Fibroblast of lung (primary cell): ENCODE measurements at regions not wholly inside any gene's neighbourhood (a gene's known extent, or its start where the extent isn't known, plus 50 kb on each side); places are given as distances from the start of the nearest gene placed in this dataset.

Experiments
- DNase-seq, 2 donors: peaks; one replicate each; pipeline versions ENCODE4 v3.0.0 to v3.0.0-alpha.2; 2010; ENCODE audit warnings: low read depth in 2 of 2
- H2AFZ ChIP-seq: 2 replicates; pipeline ENCODE4 v1.5.1; 2012; ENCODE audit warnings: low read length, control low read depth, inconsistent platforms
- H3K27ac ChIP-seq: 2 replicates; pipeline ENCODE4 v1.5.1; 2011; ENCODE audit warnings: low read length, control low read depth; ENCODE audit not compliant: insufficient read depth
- H3K27me3 ChIP-seq: 2 replicates; pipeline ENCODE4 v1.5.1; 2011; ENCODE audit warnings: mild to moderate bottlenecking, low read length; ENCODE audit not compliant: control insufficient read depth, insufficient read depth
- H3K36me3 ChIP-seq: 2 replicates; pipeline ENCODE4 v1.5.1; 2011; ENCODE audit warnings: low read length; ENCODE audit not compliant: control insufficient read depth, insufficient read depth
- H3K4me1 ChIP-seq: 2 replicates; pipeline ENCODE4 v1.5.1; 2011; ENCODE audit warnings: low read length; ENCODE audit not compliant: control insufficient read depth, insufficient read depth; ENCODE audit errors: extremely low read depth
- H3K4me2 ChIP-seq: 2 replicates; pipeline ENCODE4 v1.5.1; 2011; ENCODE audit warnings: low read length, control low read depth; ENCODE audit not compliant: insufficient read depth; ENCODE audit errors: extremely low read depth
- H3K4me3 ChIP-seq, 4 experiments: fragments of 200-600 bp in 1 of 4; sonication (generic) in 1 of 4; replicated peaks in 1 of 4; 2 replicates each; pipeline ENCODE4 v1.5.1; 2011 to 2016; ENCODE audit warnings: low read length in 4 of 4, low read depth in 3 of 4, mild to moderate bottlenecking in 3 of 4, control low read depth in 2 of 4, inconsistent platforms in 1 of 4, mixed read lengths in 1 of 4; ENCODE audit not compliant: insufficient read depth in 1 of 4; ENCODE audit errors: control extremely low read depth in 1 of 4
- H3K79me2 ChIP-seq: 2 replicates; pipeline ENCODE4 v1.5.1; 2012; ENCODE audit warnings: mild to moderate bottlenecking, low read length, inconsistent platforms; ENCODE audit not compliant: control insufficient read depth, insufficient read depth
- H3K9ac ChIP-seq: 2 replicates; pipeline ENCODE4 v1.5.1; 2011; ENCODE audit warnings: mild to moderate bottlenecking, low read length, control low read depth; ENCODE audit not compliant: insufficient read depth
- H3K9me3 ChIP-seq: 2 replicates; pipeline ENCODE4 v1.5.1; 2012; ENCODE audit warnings: low read depth, low read length; ENCODE audit not compliant: control insufficient read depth, insufficient read depth
- H4K20me1 ChIP-seq: 2 replicates; pipeline ENCODE4 v1.5.1; 2011; ENCODE audit warnings: low read length; ENCODE audit not compliant: control insufficient read depth, insufficient read depth; ENCODE audit errors: extremely low read depth
- EZH2 ChIP-seq: IDR thresholded peaks from 2 replicates; pipeline ENCODE4 v1.5.1; 2012; ENCODE audit warnings: low read length, control low read depth, mild to moderate bottlenecking; ENCODE audit errors: missing control alignments
- TF ChIP-seq, protein P1 (sequence below), 2 donors: IDR thresholded peaks in 1 of 2; conservative IDR thresholded peaks in 1 of 2; 1 replicate in 1 of 2; 2 replicates in 1 of 2; pipeline ENCODE4 v1.5.1; 2011 to 2012; ENCODE audit warnings: low read length in 2 of 2, control low read depth in 1 of 2, inconsistent platforms in 1 of 2, low read depth in 1 of 2, mild to moderate bottlenecking in 1 of 2

DNA sequence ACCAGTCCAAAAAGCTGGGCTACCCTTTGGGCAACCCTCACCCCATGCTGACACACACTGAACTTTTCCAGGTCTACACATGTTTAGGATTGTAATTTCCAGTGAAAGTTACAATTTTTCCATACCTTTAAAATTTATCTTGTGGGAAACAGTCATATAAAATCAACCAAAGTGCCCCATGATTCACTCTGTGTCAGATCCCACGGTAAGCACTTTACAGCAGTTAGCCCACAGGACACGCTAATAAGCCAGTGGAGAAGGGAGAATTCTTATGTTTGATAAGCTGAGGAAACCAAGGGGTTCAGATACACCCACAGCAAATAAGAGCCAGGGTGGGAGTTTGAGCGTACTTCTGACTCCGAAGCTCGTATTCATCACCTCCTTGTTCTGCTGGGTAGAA lies 72.4 kb upstream of the TBL1X start:
- Histone ChIP-seq H4K20me1 (no peaks in the 10 kb centered on the region), H3K4me2 (no peak overlapping the region), H3K27ac (no peak overlapping the region), H3K79me2 (no peaks in the 10 kb centered on the region), H3K36me3 (no peaks in the 10 kb centered on the region), H3K27me3 (no peaks in the 10 kb centered on the region), H3K9ac (no peak overlapping the region), H3K4me3 (no peak overlapping the region), H3K4me1 (no peaks in the 10 kb centered on the region), H3K9me3 (no peaks in the 10 kb centered on the region), H2AFZ (no peak overlapping the region)
- peak in 1 of 2 donors; percentile 46 for DNase-seq
- TF ChIP-seq EZH2 = no peak
- TF ChIP-seq, protein P1, sequence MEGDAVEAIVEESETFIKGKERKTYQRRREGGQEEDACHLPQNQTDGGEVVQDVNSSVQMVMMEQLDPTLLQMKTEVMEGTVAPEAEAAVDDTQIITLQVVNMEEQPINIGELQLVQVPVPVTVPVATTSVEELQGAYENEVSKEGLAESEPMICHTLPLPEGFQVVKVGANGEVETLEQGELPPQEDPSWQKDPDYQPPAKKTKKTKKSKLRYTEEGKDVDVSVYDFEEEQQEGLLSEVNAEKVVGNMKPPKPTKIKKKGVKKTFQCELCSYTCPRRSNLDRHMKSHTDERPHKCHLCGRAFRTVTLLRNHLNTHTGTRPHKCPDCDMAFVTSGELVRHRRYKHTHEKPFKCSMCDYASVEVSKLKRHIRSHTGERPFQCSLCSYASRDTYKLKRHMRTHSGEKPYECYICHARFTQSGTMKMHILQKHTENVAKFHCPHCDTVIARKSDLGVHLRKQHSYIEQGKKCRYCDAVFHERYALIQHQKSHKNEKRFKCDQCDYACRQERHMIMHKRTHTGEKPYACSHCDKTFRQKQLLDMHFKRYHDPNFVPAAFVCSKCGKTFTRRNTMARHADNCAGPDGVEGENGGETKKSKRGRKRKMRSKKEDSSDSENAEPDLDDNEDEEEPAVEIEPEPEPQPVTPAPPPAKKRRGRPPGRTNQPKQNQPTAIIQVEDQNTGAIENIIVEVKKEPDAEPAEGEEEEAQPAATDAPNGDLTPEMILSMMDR (conservative IDR thresholded peaks at IDR 0.05 in 1 of 2, IDR thresholded peaks at IDR 0.05 in 1 of 2; ENCODE audit: low read depth in 1 of 2, low read length in 2 of 2) = no peak

DNA sequence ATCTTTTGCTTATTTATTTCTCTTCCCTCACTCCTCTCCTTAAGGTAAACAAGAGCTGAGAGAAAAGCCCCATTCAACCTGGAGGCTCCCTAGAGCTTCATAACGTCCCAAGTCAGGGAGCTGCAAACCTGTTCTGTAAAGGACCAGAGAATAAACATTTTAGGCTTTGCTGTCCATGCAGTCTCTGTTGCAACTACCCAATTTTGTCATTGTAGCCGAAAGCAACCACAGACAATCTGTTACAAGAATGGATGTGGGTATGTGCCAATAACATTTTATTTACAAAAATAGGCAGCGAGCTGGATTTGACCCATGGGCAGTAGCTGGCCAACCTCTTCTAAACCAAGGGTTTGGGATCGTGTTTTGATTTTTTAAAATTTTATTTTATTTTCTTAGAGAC lies 71.3 kb upstream of the TBL1X start:
- no peaks in the 10 kb centered on the region for H3K79me2 ChIP-seq
- H3K9ac ChIP-seq = no peak overlapping the region
- TF ChIP-seq, protein P1 (conservative IDR thresholded peaks at IDR 0.05 in 1 of 2, IDR thresholded peaks at IDR 0.05 in 1 of 2; ENCODE audit: low read depth in 1 of 2, low read length in 2 of 2) = no peak
- TF ChIP-seq EZH2 = no peak
- no peaks in the 10 kb centered on the region for H3K36me3 ChIP-seq
- H3K9me3 ChIP-seq = no peaks in the 10 kb centered on the region
- no peaks in the 10 kb centered on the region for H4K20me1 ChIP-seq
- H3K4me3 ChIP-seq = no peak overlapping the region
- H3K27me3 ChIP-seq = no peaks in the 10 kb centered on the region
- DNase-seq = no peak
- H3K4me2 ChIP-seq = no peak overlapping the region
- no peak overlapping the region for H3K27ac ChIP-seq
- H3K4me1 ChIP-seq = no peaks in the 10 kb centered on the region
- H2AFZ ChIP-seq = no peak overlapping the region

DNA sequence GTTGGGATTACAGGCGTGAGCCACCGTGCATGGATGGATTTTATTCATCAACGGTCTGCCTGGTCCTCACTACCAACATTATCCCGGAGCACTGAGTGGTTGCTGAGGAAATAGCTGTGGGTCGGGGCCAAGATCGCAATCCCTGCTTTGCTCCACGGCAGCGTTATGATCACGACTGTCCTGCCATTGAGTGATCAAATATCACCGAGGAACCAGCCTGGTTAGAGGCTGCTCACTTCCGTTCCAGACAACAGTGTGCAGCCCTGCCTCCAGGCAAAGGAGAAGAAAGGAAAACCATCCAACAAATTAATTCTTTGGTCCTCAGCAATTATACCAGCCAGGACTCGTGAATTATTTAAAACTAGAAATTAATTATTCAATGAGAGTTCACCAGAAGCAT lies 70.6 kb upstream of the TBL1X start:
- H3K36me3 ChIP-seq = no peaks in the 10 kb centered on the region
- no peaks in the 10 kb centered on the region for H3K79me2 ChIP-seq
- no peak overlapping the region for H2AFZ ChIP-seq
- no peaks in the 10 kb centered on the region for H3K27me3 ChIP-seq
- no peak overlapping the region for H3K4me3 ChIP-seq
- TF ChIP-seq, protein P1 (conservative IDR thresholded peaks at IDR 0.05 in 1 of 2, IDR thresholded peaks at IDR 0.05 in 1 of 2; ENCODE audit: low read depth in 1 of 2, low read length in 2 of 2) = no peak
- TF ChIP-seq EZH2 = no peak
- H3K27ac ChIP-seq = no peak overlapping the region
- DNase-seq = no peak
- H3K4me2 ChIP-seq = no peak overlapping the region
- H4K20me1 ChIP-seq = no peaks in the 10 kb centered on the region
- H3K4me1 ChIP-seq = no peaks in the 10 kb centered on the region
- H3K9ac ChIP-seq = no peak overlapping the region
- no peaks in the 10 kb centered on the region for H3K9me3 ChIP-seq
